Neural progenitor cell (in vitro differentiated cells): ENCODE measurements at regions not wholly inside any gene's neighbourhood (a gene's known extent, or its start where the extent isn't known, plus 50 kb on each side); places are given as distances from the start of the nearest gene placed in this dataset.

Source experiments
- DNase-seq: peaks from one replicate; pipeline ENCODE4 v3.0.0-alpha.2; 2016; ENCODE audit warnings: low spot score
- H2AFZ ChIP-seq: fragments of 200-600 bp; sonication (generic); replicated peaks from 2 replicates; pipeline ENCODE4 v1.6.1; 2016; ENCODE audit warnings: antibody characterized with exemption
- H3F3A ChIP-seq: fragments of 200-600 bp; sonication (generic); 2 replicates; pipeline ENCODE4 v1.6.1; 2016; ENCODE audit warnings: antibody characterized with exemption, low read depth
- H3K27ac ChIP-seq: fragments of 200-600 bp; sonication (generic); 2 replicates; pipeline ENCODE4 v1.5.1; 2016; ENCODE audit warnings: mild to moderate bottlenecking
- H3K27me3 ChIP-seq: fragments of 200-600 bp; sonication (generic); 2 replicates; pipeline ENCODE4 v1.6.1; 2016; ENCODE audit warnings: mild to moderate bottlenecking, moderate library complexity
- H3K36me3 ChIP-seq: fragments of 200-600 bp; sonication (generic); 2 replicates; pipeline ENCODE4 v1.5.1; 2016
- H3K4me1 ChIP-seq: fragments of 200-600 bp; sonication (generic); 2 replicates; pipeline ENCODE4 v1.6.1; 2016; ENCODE audit warnings: mixed run types
- H3K4me2 ChIP-seq: fragments of 200-600 bp; sonication (generic); 2 replicates; pipeline ENCODE4 v1.6.1; 2016
- H3K4me3 ChIP-seq: fragments of 200-600 bp; sonication (generic); 2 replicates; pipeline ENCODE4 v1.5.1; 2016
- H3K79me2 ChIP-seq: fragments of 200-600 bp; sonication (generic); 2 replicates; pipeline ENCODE4 v1.6.1; 2016; ENCODE audit warnings: low read depth
- H3K9ac ChIP-seq: fragments of 200-600 bp; sonication (generic); 2 replicates; pipeline ENCODE4 v1.6.1; 2016
- H3K9me3 ChIP-seq: fragments of 200-600 bp; sonication (generic); 2 replicates; pipeline ENCODE4 v1.5.1; 2016; ENCODE audit warnings: low read depth
- H4K20me1 ChIP-seq: fragments of 200-600 bp; sonication (generic); 2 replicates; pipeline ENCODE4 v1.6.1; 2016; ENCODE audit warnings: low read depth
- H3K27ac Mint-ChIP-seq: 3 replicates; pipeline ENCODE4 v1.8.0; 2021; ENCODE audit warnings: mixed read lengths
- H3K27me3 Mint-ChIP-seq: 2 replicates; pipeline ENCODE4 v1.8.0; 2022; ENCODE audit warnings: low read depth, mild to moderate bottlenecking, inconsistent platforms, moderate library complexity, mixed read lengths; ENCODE audit not compliant: insufficient read depth
- H3K36me3 Mint-ChIP-seq: 3 replicates; pipeline ENCODE4 v1.8.0; 2021; ENCODE audit warnings: mixed read lengths
- H3K4me1 Mint-ChIP-seq: 3 replicates; pipeline ENCODE4 v1.8.0; 2021; ENCODE audit warnings: mixed read lengths
- H3K4me3 Mint-ChIP-seq: 3 replicates; pipeline ENCODE4 v1.8.0; 2021; ENCODE audit warnings: mild to moderate bottlenecking, moderate library complexity, mixed read lengths
- H3K9me3 Mint-ChIP-seq: 3 replicates; pipeline ENCODE4 v1.8.0; 2020; ENCODE audit warnings: mixed read lengths
- EZH2 ChIP-seq: fragments of 200-600 bp; sonication (generic); IDR thresholded peaks from 2 replicates; pipeline ENCODE4 v1.6.1; 2017; ENCODE audit warnings: antibody characterized with exemption, mild to moderate bottlenecking, moderate library complexity
- EZH2phosphoT487 ChIP-seq: fragments of 200-600 bp; sonication (generic); IDR thresholded peaks from 2 replicates; pipeline ENCODE4 v1.6.1; 2017; ENCODE audit warnings: antibody characterized with exemption
- TF ChIP-seq, protein P1 (sequence below): fragments of 200-600 bp; sonication (generic); IDR thresholded peaks from 2 replicates; pipeline ENCODE4 v1.5.1; 2017; ENCODE audit warnings: antibody characterized with exemption, mild to moderate bottlenecking

DNA sequence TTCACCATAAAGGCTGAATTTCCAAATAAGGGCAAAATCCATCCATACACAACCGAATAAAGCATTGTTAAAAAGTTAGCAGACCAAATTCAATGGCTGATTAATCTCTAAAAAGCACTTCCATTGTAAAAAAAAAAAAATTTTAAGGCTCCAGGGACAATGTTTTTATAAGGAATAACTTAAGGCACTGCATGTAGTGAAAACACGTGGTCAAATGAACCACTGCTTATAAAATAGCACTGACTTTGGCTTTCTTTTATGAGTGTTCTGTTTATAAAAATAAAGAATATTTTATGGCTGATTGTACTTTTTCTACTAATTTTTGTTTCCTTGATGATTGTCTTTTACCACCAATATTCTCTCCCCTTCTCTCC, 409.3 kb upstream of the KCNH7 start:
- H3F3A ChIP-seq, result peaks cover 30% of the 10 kb centered on the region
- peaks cover 3% of the 10 kb centered on the region for H3K27me3 Mint-ChIP-seq

DNA sequence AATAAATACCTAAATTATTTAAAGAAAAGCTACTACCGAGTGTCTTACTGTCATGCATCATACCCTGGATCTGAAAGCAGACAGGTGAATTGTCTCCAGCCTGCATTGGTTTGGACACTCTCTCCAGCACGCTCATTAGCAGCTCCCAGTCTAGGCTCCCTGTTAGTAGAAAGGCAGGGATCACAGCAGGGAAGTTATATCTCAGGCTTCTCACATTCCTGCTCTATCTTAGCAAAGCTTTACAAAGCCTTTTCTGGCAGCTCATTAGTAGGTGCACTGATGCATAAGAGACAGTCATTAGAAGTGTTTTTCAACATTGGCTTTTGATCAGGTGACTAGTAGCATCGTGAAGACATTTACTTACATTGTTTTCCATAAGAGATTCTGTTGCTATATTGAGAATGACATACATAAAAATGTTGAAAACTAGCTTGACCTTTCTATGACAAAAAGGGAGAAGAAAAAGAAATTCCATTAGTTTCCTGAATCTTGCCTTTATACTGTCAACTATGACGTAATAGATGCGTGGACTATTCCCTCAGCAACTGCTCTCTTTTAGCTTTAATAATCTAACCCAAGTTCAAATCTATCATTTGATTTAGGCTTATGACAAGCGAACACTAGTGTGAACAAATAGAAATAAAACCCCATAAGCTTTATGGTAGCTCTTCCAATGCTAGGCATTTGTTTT, 408.7 kb upstream of the KCNH7 start:
- Histone ChIP-seq H4K20me1 (no peaks in the 10 kb centered on the region), H2AFZ (no peak overlapping the region), H3F3A (peaks cover 30% of the 10 kb centered on the region), H3K9me3 (peaks cover 6% of the 10 kb centered on the region), H3K4me1 (peaks cover 50% of the 10 kb centered on the region), H3K36me3 (no peaks in the 10 kb centered on the region), H3K79me2 (no peaks in the 10 kb centered on the region), H3K9ac (no peak overlapping the region), H3K4me3 (peak overlapping the region; percentile 22), H3K27ac (peak overlapping the region; percentile 80), H3K27me3 (no peaks in the 10 kb centered on the region), H3K4me2 (peak overlapping the region; percentile 71)
- Mint-ChIP-seq H3K27ac (peak overlapping the region; percentile 32), H3K27me3 (peaks cover 3% of the 10 kb centered on the region), H3K4me3 (peak overlapping the region; percentile 6), H3K9me3 (peaks cover 4% of the 10 kb centered on the region), H3K4me1 (peaks cover 39% of the 10 kb centered on the region), H3K36me3 (no peaks in the 10 kb centered on the region)
- peak; percentile 94 for DNase-seq
- TF ChIP-seq EZH2 (no peak), EZH2phosphoT487 (no peak)
- TF ChIP-seq, protein P1, sequence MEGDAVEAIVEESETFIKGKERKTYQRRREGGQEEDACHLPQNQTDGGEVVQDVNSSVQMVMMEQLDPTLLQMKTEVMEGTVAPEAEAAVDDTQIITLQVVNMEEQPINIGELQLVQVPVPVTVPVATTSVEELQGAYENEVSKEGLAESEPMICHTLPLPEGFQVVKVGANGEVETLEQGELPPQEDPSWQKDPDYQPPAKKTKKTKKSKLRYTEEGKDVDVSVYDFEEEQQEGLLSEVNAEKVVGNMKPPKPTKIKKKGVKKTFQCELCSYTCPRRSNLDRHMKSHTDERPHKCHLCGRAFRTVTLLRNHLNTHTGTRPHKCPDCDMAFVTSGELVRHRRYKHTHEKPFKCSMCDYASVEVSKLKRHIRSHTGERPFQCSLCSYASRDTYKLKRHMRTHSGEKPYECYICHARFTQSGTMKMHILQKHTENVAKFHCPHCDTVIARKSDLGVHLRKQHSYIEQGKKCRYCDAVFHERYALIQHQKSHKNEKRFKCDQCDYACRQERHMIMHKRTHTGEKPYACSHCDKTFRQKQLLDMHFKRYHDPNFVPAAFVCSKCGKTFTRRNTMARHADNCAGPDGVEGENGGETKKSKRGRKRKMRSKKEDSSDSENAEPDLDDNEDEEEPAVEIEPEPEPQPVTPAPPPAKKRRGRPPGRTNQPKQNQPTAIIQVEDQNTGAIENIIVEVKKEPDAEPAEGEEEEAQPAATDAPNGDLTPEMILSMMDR, result no peak

More for the DNA sequence above, 409.3 kb upstream of the KCNH7 start:
- H3K4me2 ChIP-seq, result peak overlapping the region; percentile 71
- no peak for TF ChIP-seq EZH2phosphoT487
- no peak for TF ChIP-seq EZH2
- TF ChIP-seq, protein P1, result no peak
- Mint-ChIP-seq H3K4me3 (no peak overlapping the region), H3K4me1 (peaks cover 39% of the 10 kb centered on the region), H3K36me3 (no peaks in the 10 kb centered on the region), H3K27ac (peak overlapping the region; percentile 32), H3K9me3 (peaks cover 4% of the 10 kb centered on the region)
- no peaks in the 10 kb centered on the region for H3K79me2 ChIP-seq
- H2AFZ ChIP-seq, result no peak overlapping the region
- H3K27me3 ChIP-seq, result no peaks in the 10 kb centered on the region
- H4K20me1 ChIP-seq, result no peaks in the 10 kb centered on the region
- H3K9me3 ChIP-seq, result peaks cover 6% of the 10 kb centered on the region
- peaks cover 50% of the 10 kb centered on the region for H3K4me1 ChIP-seq
- no peak for DNase-seq
- peak overlapping the region; percentile 22 for H3K4me3 ChIP-seq
- peak overlapping the region; percentile 80 for H3K27ac ChIP-seq
- H3K36me3 ChIP-seq, result no peaks in the 10 kb centered on the region
- H3K9ac ChIP-seq, result no peak overlapping the region

DNA sequence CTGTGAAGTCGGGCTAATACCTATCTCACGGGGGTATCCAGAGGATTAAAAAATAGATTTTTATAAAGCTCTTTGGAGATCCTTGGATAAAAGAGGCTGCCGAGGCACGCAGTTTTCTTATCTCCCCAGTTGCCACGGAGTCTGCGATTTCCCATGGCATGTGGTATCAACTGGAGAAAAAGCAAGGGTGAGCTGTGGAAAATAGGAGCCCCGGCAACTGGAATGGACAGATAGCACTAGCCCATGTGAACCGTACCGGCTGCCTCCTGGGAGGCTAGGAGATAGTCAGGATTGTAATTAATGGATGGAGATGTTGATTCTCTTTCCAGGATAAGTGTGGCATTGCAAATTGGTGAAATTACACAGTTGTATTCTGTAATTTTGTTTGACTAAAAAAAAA, 407.6 kb upstream of the KCNH7 start:
- TF ChIP-seq, protein P1, result no peak
- TF ChIP-seq EZH2phosphoT487 (no peak), EZH2 (no peak)
- peaks cover 6% of the 10 kb centered on the region for H3K9me3 ChIP-seq
- peaks cover 50% of the 10 kb centered on the region for H3K4me1 ChIP-seq
- peaks cover 10% of the 10 kb centered on the region for H3K9me3 Mint-ChIP-seq
- H3K79me2 ChIP-seq, result no peaks in the 10 kb centered on the region
- H3K27ac Mint-ChIP-seq, result no peak overlapping the region
- H4K20me1 ChIP-seq, result no peaks in the 10 kb centered on the region
- peaks cover 30% of the 10 kb centered on the region for H3F3A ChIP-seq
- H3K4me3 Mint-ChIP-seq, result no peak overlapping the region
- H3K4me2 ChIP-seq, result peak overlapping the region; percentile 71
- no peak overlapping the region for H2AFZ ChIP-seq
- no peaks in the 10 kb centered on the region for H3K27me3 ChIP-seq
- H3K36me3 ChIP-seq, result no peaks in the 10 kb centered on the region
- peaks cover 3% of the 10 kb centered on the region for H3K27me3 Mint-ChIP-seq
- H3K4me3 ChIP-seq, result no peak overlapping the region
- no peaks in the 10 kb centered on the region for H3K36me3 Mint-ChIP-seq
- H3K27ac ChIP-seq, result no peak overlapping the region
- no peak overlapping the region for H3K9ac ChIP-seq
- peaks cover 39% of the 10 kb centered on the region for H3K4me1 Mint-ChIP-seq
- peak; percentile 2 for DNase-seq
